ENCODE measurements at regions not wholly inside any gene's neighbourhood (a gene's known extent, or its start where the extent isn't known, plus 50 kb on each side); places are given as distances from the start of the nearest gene placed in this dataset.

GRCh38 chr13:84910423-84910822 is 888.8 kb downstream of the SLITRK6 start:
- no peak for FAIRE-seq
- no peak for DNase-seq (ENCODE audit: insufficient read length, low spot score)
- no peak for TF ChIP-seq POLR2A (IDR thresholded peaks at IDR 0.05; ENCODE audit: low read depth, low read length)

- DNase-seq (ENCODE audit: insufficient read length, low spot score), result no peak
- FAIRE-seq, result peak; percentile 6
- TF ChIP-seq POLR2A (IDR thresholded peaks at IDR 0.05; ENCODE audit: low read depth, low read length), result no peak
Measured at GRCh38 chr13:84903391-84903790, 895.8 kb downstream of the SLITRK6 start.

- FAIRE-seq (no peak), DNase-seq (ENCODE audit: insufficient read length, low spot score) (no peak)
- no peak for TF ChIP-seq POLR2A (IDR thresholded peaks at IDR 0.05; ENCODE audit: low read depth, low read length)
Measured at GRCh38 chr13:84902243-84902642, 897.0 kb downstream of the SLITRK6 start.

GRCh38 chr13:84896128-84896527 is 903.1 kb downstream of the SLITRK6 start:
- FAIRE-seq, result peak; percentile 91
- DNase-seq (ENCODE audit: insufficient read length, low spot score), result no peak
- no peak for TF ChIP-seq POLR2A (IDR thresholded peaks at IDR 0.05; ENCODE audit: low read depth, low read length)

- DNase-seq (ENCODE audit: insufficient read length, low spot score), result no peak
- no peak for FAIRE-seq
- no peak for TF ChIP-seq POLR2A (IDR thresholded peaks at IDR 0.05; ENCODE audit: low read depth, low read length)
Measured at GRCh38 chr13:84894749-84895148, 904.5 kb downstream of the SLITRK6 start.

- no peak for TF ChIP-seq POLR2A (IDR thresholded peaks at IDR 0.05; ENCODE audit: low read depth, low read length)
- FAIRE-seq (no peak), DNase-seq (ENCODE audit: insufficient read length, low spot score) (no peak)
Measured at GRCh38 chr13:84885868-84886267, 913.4 kb downstream of the SLITRK6 start.

GRCh38 chr13:84873951-84874350 is 925.3 kb downstream of the SLITRK6 start:
- no peak for FAIRE-seq
- no peak for TF ChIP-seq POLR2A (IDR thresholded peaks at IDR 0.05; ENCODE audit: low read depth, low read length)
- no peak for DNase-seq (ENCODE audit: insufficient read length, low spot score)

GRCh38 chr13:84870190-84870589 is 929.0 kb downstream of the SLITRK6 start:
- DNase-seq (ENCODE audit: insufficient read length, low spot score), result no peak
- FAIRE-seq, result peak; percentile 91
- TF ChIP-seq POLR2A (IDR thresholded peaks at IDR 0.05; ENCODE audit: low read depth, low read length), result no peak

- FAIRE-seq (peak; percentile 45), DNase-seq (ENCODE audit: insufficient read length, low spot score) (no peak)
- no peak for TF ChIP-seq POLR2A (IDR thresholded peaks at IDR 0.05; ENCODE audit: low read depth, low read length)
Measured at GRCh38 chr13:84867246-84867645, 932.0 kb downstream of the SLITRK6 start.

GRCh38 chr13:84865783-84866221 is 933.4 kb downstream of the SLITRK6 start:
- no peak for DNase-seq (ENCODE audit: insufficient read length, low spot score)
- no peak for TF ChIP-seq POLR2A (IDR thresholded peaks at IDR 0.05; ENCODE audit: low read depth, low read length)
- peak; percentile 38 for FAIRE-seq

GRCh38 chr13:84864341-84864740 is 934.9 kb downstream of the SLITRK6 start:
- DNase-seq (ENCODE audit: insufficient read length, low spot score) (no peak), FAIRE-seq (no peak)
- no peak for TF ChIP-seq POLR2A (IDR thresholded peaks at IDR 0.05; ENCODE audit: low read depth, low read length)

GRCh38 chr13:84847107-84847506 is 952.1 kb downstream of the SLITRK6 start:
- TF ChIP-seq POLR2A (IDR thresholded peaks at IDR 0.05; ENCODE audit: low read depth, low read length), result no peak
- DNase-seq (ENCODE audit: insufficient read length, low spot score) (no peak), FAIRE-seq (no peak)

GRCh38 chr13:84845907-84846619 is 953.2 kb downstream of the SLITRK6 start:
- no peak for TF ChIP-seq POLR2A (IDR thresholded peaks at IDR 0.05; ENCODE audit: low read depth, low read length)
- DNase-seq (ENCODE audit: insufficient read length, low spot score) (no peak), FAIRE-seq (no peak)

- no peak for TF ChIP-seq POLR2A (IDR thresholded peaks at IDR 0.05; ENCODE audit: low read depth, low read length)
- DNase-seq (ENCODE audit: insufficient read length, low spot score) (no peak), FAIRE-seq (peak; percentile 41)
Measured at GRCh38 chr13:84844473-84844872, 954.7 kb downstream of the SLITRK6 start.

GRCh38 chr13:84843368-84843767 is 955.9 kb downstream of the SLITRK6 start:
- DNase-seq (ENCODE audit: insufficient read length, low spot score), result no peak
- no peak for FAIRE-seq
- TF ChIP-seq POLR2A (IDR thresholded peaks at IDR 0.05; ENCODE audit: low read depth, low read length), result no peak
